Natural killer cell treated with Interleukin-12 subunit alpha and Interleukin-12 subunit beta and Interleukin-15 and Interleukin-18, amount 100 ng/mL, for 72 hours (primary cell): ENCODE measurements at regions not wholly inside any gene's neighbourhood (a gene's known extent, or its start where the extent isn't known, plus 50 kb on each side); places are given as distances from the start of the nearest gene placed in this dataset.

Experiments used
- ATAC-seq, 2 donors: fragments of 150-1000 bp; cut with Tn5 transposase in 1 of 2; sonication (Bioruptor Pico), chemical (Tn5 transposase) in 1 of 2; 2 replicates each; pipeline ENCODE4 v1.10.0; 2021
- DNase-seq: peaks from one replicate; pipeline ENCODE4 v3.0.0; 2022; ENCODE audit warnings: low spot score
- H3K27ac Mint-ChIP-seq, 2 donors: 1 replicate in 1 of 2; 2 replicates in 1 of 2; pipeline ENCODE4 v1.8.0; 2022; ENCODE audit warnings: mixed read lengths in 2 of 2, mild to moderate bottlenecking in 1 of 2, moderate library complexity in 1 of 2
- H3K27me3 Mint-ChIP-seq, 2 donors: 1 replicate in 1 of 2; 2 replicates in 1 of 2; pipeline ENCODE4 v1.8.0; 2022; ENCODE audit warnings: mixed read lengths in 2 of 2
- H3K36me3 Mint-ChIP-seq: one replicate; pipeline ENCODE4 v1.8.0; 2022; ENCODE audit warnings: mixed read lengths
- H3K4me1 Mint-ChIP-seq, 2 donors: 1 replicate in 1 of 2; 2 replicates in 1 of 2; pipeline ENCODE4 v1.8.0; 2022; ENCODE audit warnings: low read depth in 2 of 2, mixed read lengths in 2 of 2, mild to moderate bottlenecking in 1 of 2
- H3K4me3 Mint-ChIP-seq: one replicate; pipeline ENCODE4 v1.8.0; 2022; ENCODE audit warnings: mixed read lengths
- H3K9me3 Mint-ChIP-seq: 2 replicates; pipeline ENCODE4 v1.8.0; 2022; ENCODE audit warnings: mixed read lengths

- Mint-ChIP-seq H3K36me3 (peaks cover 7% of the 10 kb centered on the region), H3K27me3 (no peaks in the 10 kb centered on the region), H3K4me3 (no peak overlapping the region), H3K27ac (no peak overlapping the region), H3K9me3 (peaks cover 21% of the 10 kb centered on the region), H3K4me1 (no peaks in the 10 kb centered on the region)
- no peak for ATAC-seq
- DNase-seq: no peak
These were observed 307.6 kb downstream of the FIGN start for GRCh38 chr2:163428187-163428586.

DNA sequence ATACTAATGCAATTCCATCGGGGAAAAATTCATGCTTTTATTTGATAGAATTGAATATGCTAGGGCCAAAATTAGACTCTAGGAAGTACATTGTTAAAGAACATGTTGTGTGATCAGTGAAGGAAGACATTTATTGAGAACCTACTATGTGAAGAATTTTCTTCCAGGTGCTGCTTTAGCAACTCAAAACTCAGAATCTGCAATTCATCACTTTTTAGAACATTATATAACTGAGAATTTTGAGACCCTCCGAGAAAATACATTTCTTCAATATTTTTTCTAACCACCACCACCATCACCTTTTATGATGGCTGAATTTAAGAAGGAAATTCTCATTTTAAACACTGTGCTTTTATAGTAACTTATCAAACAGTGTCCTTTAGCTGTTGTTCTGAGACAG lies 315.2 kb downstream of the FIGN start:
- peaks cover 9% of the 10 kb centered on the region for H3K9me3 Mint-ChIP-seq
- H3K36me3 Mint-ChIP-seq: no peaks in the 10 kb centered on the region

GRCh38 chr2:163419000-163419830 lies 316.6 kb downstream of the FIGN start:
- Mint-ChIP-seq H3K9me3 (peaks cover 14% of the 10 kb centered on the region), H3K4me1 (no peaks in the 10 kb centered on the region), H3K27ac (no peak overlapping the region), H3K36me3 (no peaks in the 10 kb centered on the region), H3K27me3 (no peaks in the 10 kb centered on the region), H3K4me3 (no peak overlapping the region)
- no peak for DNase-seq
- no peak for ATAC-seq

More for the DNA sequence above, 315.2 kb downstream of the FIGN start:
- H3K27me3 Mint-ChIP-seq: no peaks in the 10 kb centered on the region
- no peaks in the 10 kb centered on the region for H3K4me1 Mint-ChIP-seq
- no peak for ATAC-seq
- DNase-seq: no peak
- no peak overlapping the region for H3K27ac Mint-ChIP-seq
- no peak overlapping the region for H3K4me3 Mint-ChIP-seq

DNA sequence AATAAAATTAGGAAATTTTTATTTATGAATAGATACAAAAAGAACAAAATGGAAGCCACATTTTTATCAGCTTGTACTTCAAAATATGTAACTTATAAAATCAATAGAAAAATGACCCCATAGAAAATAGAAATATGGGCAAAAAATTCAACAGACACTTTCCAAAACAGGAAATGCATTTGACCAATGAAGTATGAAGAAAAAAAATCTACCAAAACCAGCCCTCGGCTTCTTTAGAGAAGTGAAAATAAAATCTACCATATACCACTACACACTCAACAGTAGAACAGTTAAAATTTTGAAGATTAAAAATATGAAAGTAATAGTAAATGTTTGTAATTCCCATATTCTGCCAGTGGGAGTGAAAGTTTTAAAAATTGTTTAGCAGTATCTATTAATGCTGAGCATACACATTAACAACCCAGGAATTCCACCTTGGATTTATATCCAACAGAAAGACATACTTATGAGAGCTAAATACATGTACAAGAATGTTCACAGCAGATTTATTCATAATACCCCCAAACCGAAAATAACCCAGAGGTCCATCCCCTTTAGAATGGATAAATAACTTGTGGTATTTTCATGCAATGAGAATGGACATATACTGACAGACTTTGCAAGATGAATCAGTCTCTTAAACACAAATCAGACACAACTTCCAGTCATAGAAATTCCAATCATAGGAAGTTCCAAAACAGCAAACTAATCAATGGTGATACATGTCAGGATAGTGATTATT lies 318.0 kb downstream of the FIGN start:
- no peak overlapping the region for H3K27ac Mint-ChIP-seq
- no peaks in the 10 kb centered on the region for H3K4me1 Mint-ChIP-seq
- no peaks in the 10 kb centered on the region for H3K36me3 Mint-ChIP-seq
- no peaks in the 10 kb centered on the region for H3K27me3 Mint-ChIP-seq
- ATAC-seq (no peak), DNase-seq (no peak)
- H3K4me3 Mint-ChIP-seq: no peak overlapping the region
- H3K9me3 Mint-ChIP-seq: peaks cover 10% of the 10 kb centered on the region

DNA sequence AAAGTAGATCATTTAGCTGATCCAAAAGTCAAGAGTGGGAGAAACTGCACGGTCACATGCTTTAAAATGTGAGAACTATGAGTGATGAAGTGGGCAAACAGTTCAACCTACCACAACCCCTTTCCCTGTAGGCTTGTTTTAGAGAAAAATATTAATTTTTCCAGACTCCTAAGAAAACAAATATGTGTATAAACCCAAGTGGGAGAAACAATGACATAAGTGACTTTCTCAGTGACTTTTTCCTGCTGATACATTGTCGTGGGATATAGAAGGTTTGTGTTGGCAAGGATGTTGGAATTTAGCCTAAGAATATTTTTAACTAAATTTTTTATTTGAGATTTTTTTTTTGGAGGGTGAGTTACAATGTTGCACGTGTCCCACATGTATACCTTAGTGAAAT lies 321.7 kb downstream of the FIGN start:
- Mint-ChIP-seq H3K4me1 (no peaks in the 10 kb centered on the region), H3K4me3 (no peak overlapping the region), H3K27ac (no peak overlapping the region), H3K36me3 (no peaks in the 10 kb centered on the region), H3K9me3 (peaks cover 13% of the 10 kb centered on the region), H3K27me3 (no peaks in the 10 kb centered on the region)
- ATAC-seq (no peak), DNase-seq (no peak)

DNA sequence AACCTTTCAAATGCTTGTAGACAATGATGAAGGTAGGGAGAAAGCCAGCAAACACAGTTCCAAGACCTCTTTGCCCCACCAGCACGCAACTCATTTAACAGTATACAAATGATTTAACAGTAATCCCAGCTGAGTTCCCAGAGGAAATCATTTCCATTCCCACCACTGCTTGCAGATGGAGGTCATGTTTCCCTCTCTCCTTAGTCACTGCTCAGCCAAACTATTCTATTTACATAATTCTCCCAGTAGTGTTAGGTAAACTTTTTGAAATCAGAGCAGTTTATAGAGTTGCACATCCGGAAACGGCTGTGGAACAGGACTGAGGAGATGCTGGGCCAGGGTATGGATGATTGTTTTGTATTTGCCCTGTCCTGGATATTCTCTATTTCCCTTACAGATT lies 328.5 kb downstream of the FIGN start:
- H3K27ac Mint-ChIP-seq: no peak overlapping the region
- H3K9me3 Mint-ChIP-seq: peaks cover 16% of the 10 kb centered on the region
- no peaks in the 10 kb centered on the region for H3K27me3 Mint-ChIP-seq
- H3K4me1 Mint-ChIP-seq: no peaks in the 10 kb centered on the region
- no peak overlapping the region for H3K4me3 Mint-ChIP-seq
- no peak for DNase-seq
- no peaks in the 10 kb centered on the region for H3K36me3 Mint-ChIP-seq
- no peak for ATAC-seq

DNA sequence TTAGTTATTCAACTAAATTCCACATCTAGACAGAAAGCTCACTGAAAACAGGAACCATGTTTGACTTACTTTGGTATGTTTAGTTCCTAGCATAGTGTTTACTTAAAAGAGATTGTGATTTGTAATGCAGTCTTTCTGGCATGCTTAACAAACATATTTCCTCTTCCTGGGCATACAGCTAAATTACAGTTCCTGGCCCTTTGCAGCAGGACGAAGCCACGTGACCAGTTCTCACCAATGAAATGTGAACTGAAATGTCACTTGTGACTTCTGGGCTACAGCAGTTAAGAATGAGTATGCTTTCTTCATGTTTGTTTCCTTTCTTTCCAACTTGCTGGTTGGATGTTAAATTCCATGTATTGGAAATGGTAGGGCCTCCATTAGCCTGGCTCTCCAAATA lies 330.5 kb downstream of the FIGN start:
- no peaks in the 10 kb centered on the region for H3K36me3 Mint-ChIP-seq
- no peaks in the 10 kb centered on the region for H3K27me3 Mint-ChIP-seq

DNA sequence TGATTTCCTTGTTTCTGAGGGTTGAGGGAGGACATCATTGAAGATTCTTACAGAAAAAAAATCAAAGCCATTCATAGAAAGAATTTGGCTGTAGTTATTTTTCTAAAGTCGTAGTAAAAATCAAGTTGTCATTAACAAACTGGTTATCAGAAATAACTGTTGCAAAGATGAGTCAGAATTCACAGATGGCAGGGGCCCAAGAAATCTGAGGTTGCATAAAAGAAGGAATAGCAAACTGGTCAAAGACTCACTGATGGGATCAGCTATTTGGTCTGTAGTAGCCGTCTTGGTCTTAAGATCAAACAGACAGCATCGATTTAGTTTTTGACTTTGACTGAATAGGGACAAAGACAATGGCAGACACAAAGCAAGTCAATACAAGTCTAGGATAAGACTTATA lies 334.3 kb downstream of the FIGN start:
- Mint-ChIP-seq H3K4me3 (no peak overlapping the region), H3K9me3 (peaks cover 6% of the 10 kb centered on the region), H3K27ac (no peak overlapping the region), H3K27me3 (no peaks in the 10 kb centered on the region), H3K36me3 (no peaks in the 10 kb centered on the region), H3K4me1 (no peaks in the 10 kb centered on the region)
- ATAC-seq: no peak
- DNase-seq: no peak

More for the DNA sequence above, 330.5 kb downstream of the FIGN start:
- Mint-ChIP-seq H3K9me3 (peaks cover 15% of the 10 kb centered on the region), H3K4me3 (no peak overlapping the region), H3K27ac (no peak overlapping the region), H3K4me1 (no peaks in the 10 kb centered on the region)
- ATAC-seq (no peak), DNase-seq (no peak)

- Mint-ChIP-seq H3K9me3 (peaks cover 10% of the 10 kb centered on the region), H3K27ac (no peak overlapping the region), H3K4me1 (no peaks in the 10 kb centered on the region), H3K4me3 (no peak overlapping the region), H3K36me3 (no peaks in the 10 kb centered on the region), H3K27me3 (no peaks in the 10 kb centered on the region)
- ATAC-seq (no peak), DNase-seq (no peak)
These were observed 338.4 kb downstream of the FIGN start for GRCh38 chr2:163397451-163397850.

- no peaks in the 10 kb centered on the region for H3K27me3 Mint-ChIP-seq
- peaks cover 7% of the 10 kb centered on the region for H3K9me3 Mint-ChIP-seq
- ATAC-seq (no peak), DNase-seq (no peak)
- H3K4me1 Mint-ChIP-seq: no peaks in the 10 kb centered on the region
- H3K27ac Mint-ChIP-seq: no peak overlapping the region
- no peak overlapping the region for H3K4me3 Mint-ChIP-seq
- H3K36me3 Mint-ChIP-seq: no peaks in the 10 kb centered on the region
These were observed 340.2 kb downstream of the FIGN start for GRCh38 chr2:163395602-163396001.

GRCh38 chr2:163389838-163390237 lies 346.0 kb downstream of the FIGN start:
- H3K36me3 Mint-ChIP-seq: no peaks in the 10 kb centered on the region
- H3K4me1 Mint-ChIP-seq: no peaks in the 10 kb centered on the region
- ATAC-seq: no peak
- H3K27me3 Mint-ChIP-seq: no peaks in the 10 kb centered on the region
- H3K27ac Mint-ChIP-seq: no peak overlapping the region
- peaks cover 13% of the 10 kb centered on the region for H3K9me3 Mint-ChIP-seq
- H3K4me3 Mint-ChIP-seq: no peak overlapping the region
- DNase-seq: no peak

DNA sequence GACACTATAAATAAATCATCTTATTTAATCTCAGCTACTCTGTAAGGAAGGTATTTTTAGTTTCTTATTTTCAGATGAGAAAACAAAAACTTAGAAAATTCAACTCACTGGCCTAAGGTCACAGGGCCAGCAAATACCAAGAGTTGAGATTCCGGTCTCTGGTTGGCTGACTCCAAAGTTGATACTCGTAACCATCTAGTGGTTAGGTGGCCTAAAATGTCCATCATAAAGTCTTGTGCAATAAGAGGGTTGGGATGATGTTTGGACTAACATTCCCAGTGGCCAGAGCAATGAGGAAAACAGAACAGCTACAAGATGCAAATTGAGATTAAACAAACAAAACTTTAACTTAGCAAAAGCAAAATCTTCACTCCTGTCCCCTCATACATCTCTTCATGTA lies 360.3 kb downstream of the FIGN start:
- Mint-ChIP-seq H3K36me3 (no peaks in the 10 kb centered on the region), H3K4me3 (no peak overlapping the region), H3K27ac (no peak overlapping the region), H3K4me1 (no peaks in the 10 kb centered on the region), H3K9me3 (peaks cover 25% of the 10 kb centered on the region), H3K27me3 (no peaks in the 10 kb centered on the region)
- ATAC-seq: no peak
- DNase-seq: no peak

- H3K36me3 Mint-ChIP-seq: no peaks in the 10 kb centered on the region
- no peaks in the 10 kb centered on the region for H3K4me1 Mint-ChIP-seq
- H3K27ac Mint-ChIP-seq: no peak overlapping the region
- peaks cover 23% of the 10 kb centered on the region for H3K9me3 Mint-ChIP-seq
- H3K27me3 Mint-ChIP-seq: no peaks in the 10 kb centered on the region
- DNase-seq: no peak
- ATAC-seq: no peak
- no peak overlapping the region for H3K4me3 Mint-ChIP-seq
These were observed 360.7 kb downstream of the FIGN start for GRCh38 chr2:163375070-163375469.

DNA sequence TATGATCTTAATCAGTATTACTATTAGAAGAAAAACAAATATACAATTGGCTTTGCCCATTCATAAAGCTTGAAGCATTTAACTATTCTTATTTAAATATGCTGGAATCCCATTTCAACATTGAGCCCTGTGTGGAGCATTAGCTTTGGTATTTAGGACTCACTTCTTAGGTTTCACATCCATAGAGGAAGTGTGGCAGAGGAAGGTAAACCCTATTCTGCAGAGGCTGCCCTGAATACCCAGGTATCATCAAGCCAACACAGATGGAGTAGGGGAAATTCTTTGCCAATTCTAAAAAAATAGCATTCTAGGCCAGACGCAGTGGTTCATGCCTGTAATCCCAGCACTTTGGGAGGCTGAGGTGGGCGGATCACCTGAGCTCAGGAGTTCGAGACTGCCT lies 361.5 kb downstream of the FIGN start:
- DNase-seq (no peak), ATAC-seq (no peak)
- no peaks in the 10 kb centered on the region for H3K36me3 Mint-ChIP-seq
- H3K27ac Mint-ChIP-seq: no peak overlapping the region
- H3K4me1 Mint-ChIP-seq: no peaks in the 10 kb centered on the region
- no peak overlapping the region for H3K4me3 Mint-ChIP-seq
- peaks cover 21% of the 10 kb centered on the region for H3K9me3 Mint-ChIP-seq
- H3K27me3 Mint-ChIP-seq: no peaks in the 10 kb centered on the region
